AG04450 (cell line): ENCODE measurements at regions not wholly inside any gene's neighbourhood (a gene's known extent, or its start where the extent isn't known, plus 50 kb on each side); places are given as distances from the start of the nearest gene placed in this dataset.

Experiments used
- CTCF ChIA-PET: fragments of 300-600, 350-600 bp; formaldehyde crosslinking; extraction: SDS; loops from one replicate; lab custom pipeline; 2022; ENCODE audit warnings: antibody characterized with exemption, inconsistent platforms; lab: Charles Lee
- POLR2A ChIA-PET: fragments of 350-600 bp; formaldehyde crosslinking; extraction: SDS; loops from one replicate; lab custom pipeline; 2021; ENCODE audit warnings: antibody characterized with exemption, inconsistent platforms; lab: Yijun Ruan, JAX
- DNase-seq: peaks from one replicate; pipeline ENCODE4 v3.0.0-alpha.2; 2011; ENCODE audit warnings: low read depth, low spot score
- H3K27ac ChIP-seq: one replicate; pipeline ENCODE4 v1.5.1; 2012; ENCODE audit warnings: low read depth, low read length, control low read depth
- H3K27me3 ChIP-seq: one replicate; pipeline ENCODE4 v1.6.0; 2012; ENCODE audit warnings: low read length; ENCODE audit not compliant: control insufficient read depth, insufficient read depth
- H3K4me3 ChIP-seq: 2 replicates; pipeline ENCODE4 v1.5.1; 2011; ENCODE audit warnings: mild to moderate bottlenecking, low read depth, low read length, control low read depth
- H3K9me3 ChIP-seq: 2 replicates; pipeline ENCODE4 v1.5.1; 2012; ENCODE audit warnings: low read length; ENCODE audit not compliant: control insufficient read depth, insufficient read depth
- CTCF ChIP-seq: IDR thresholded peaks from 2 replicates; pipeline ENCODE4 v1.5.1; 2011; ENCODE audit warnings: low read depth, low read length, control low read depth, inconsistent platforms

GRCh38 chr15:81987628-81988027 lies 58.2 kb downstream of the MEX3B start:
- DNase-seq = no peak
- no peak overlapping the region for H3K27ac ChIP-seq
- peaks cover 2% of the 10 kb centered on the region; the same call in 1 of the 2 replicates for H3K9me3 ChIP-seq
- no peaks in the 10 kb centered on the region for H3K27me3 ChIP-seq
- ChIA-PET CTCF (no interaction called here), POLR2A (no interaction called here)
- H3K4me3 ChIP-seq = no peak overlapping the region
- no peak for TF ChIP-seq CTCF

GRCh38 chr15:81983497-81983896 lies 62.3 kb downstream of the MEX3B start:
- DNase-seq = no peak
- Histone ChIP-seq H3K27me3 (no peaks in the 10 kb centered on the region), H3K9me3 (no peaks in the 10 kb centered on the region), H3K4me3 (no peak overlapping the region), H3K27ac (no peak overlapping the region)
- ChIA-PET CTCF (no interaction called here), POLR2A (no interaction called here)
- no peak for TF ChIP-seq CTCF

- no peak for TF ChIP-seq CTCF
- Histone ChIP-seq H3K27ac (no peak overlapping the region), H3K9me3 (no peaks in the 10 kb centered on the region), H3K27me3 (no peaks in the 10 kb centered on the region), H3K4me3 (no peak overlapping the region)
- POLR2A ChIA-PET = no interaction called here
- no peak for DNase-seq
- CTCF ChIA-PET = no interaction called here
These were observed 63.0 kb downstream of the MEX3B start for GRCh38 chr15:81982808-81983207.

GRCh38 chr15:81981908-81982307 lies 63.9 kb downstream of the MEX3B start:
- peaks cover 2% of the 10 kb centered on the region; the same call in 1 of the 2 replicates for H3K9me3 ChIP-seq
- ChIA-PET CTCF (no interaction called here), POLR2A (no interaction called here)
- no peak overlapping the region for H3K27ac ChIP-seq
- no peak for TF ChIP-seq CTCF
- H3K27me3 ChIP-seq = no peaks in the 10 kb centered on the region
- no peak overlapping the region for H3K4me3 ChIP-seq
- no peak for DNase-seq

- Histone ChIP-seq H3K27me3 (no peaks in the 10 kb centered on the region), H3K9me3 (peaks cover 2% of the 10 kb centered on the region; the same call in 1 of the 2 replicates), H3K4me3 (no peak overlapping the region), H3K27ac (no peak overlapping the region)
- POLR2A ChIA-PET = no interaction called here
- CTCF ChIA-PET = no interaction called here
- DNase-seq = no peak
- no peak for TF ChIP-seq CTCF
These were observed 68.4 kb downstream of the MEX3B start for GRCh38 chr15:81977464-81977863.
